H1 (cell line): ENCODE measurements at regions not wholly inside any gene's neighbourhood (a gene's known extent, or its start where the extent isn't known, plus 50 kb on each side); places are given as distances from the start of the nearest gene placed in this dataset.
A peak's percentile ranks its signal among the peaks of the same experiment; 100 is the strongest.

Experiments
- CTCF ChIA-PET: fragments of 300-600 bp; sonication (Branson Sonifier 250); formaldehyde crosslinking; loops from one replicate; lab custom pipeline; 2021; ENCODE audit not compliant: partially characterized antibody; lab: Charles Lee
- POLR2A ChIA-PET: fragments of 300-600 bp; sonication (Branson Sonifier 250); formaldehyde crosslinking; loops from one replicate; lab custom pipeline; 2021; ENCODE audit warnings: inconsistent platforms; ENCODE audit not compliant: partially characterized antibody; lab: Charles Lee
- DNase-seq, 2 experiments: peaks; one replicate each; pipeline versions ENCODE4 v3.0.0 to v3.0.0-alpha.2; 2010 to 2022; ENCODE audit warnings: low spot score in 2 of 2, low read depth in 1 of 2, mixed read lengths in 1 of 2
- FAIRE-seq: peaks from 2 replicates; lab custom pipeline; 2011; peaks lifted over from hg19 to GRCh38; lab: Jason Lieb, UNC
- H2AFZ ChIP-seq: 2 replicates; pipeline ENCODE4 v1.8.1; 2012; ENCODE audit warnings: low read length, inconsistent platforms
- H2AK5ac ChIP-seq: 2 replicates; pipeline ENCODE4 v1.6.1; 2013; ENCODE audit warnings: low read depth, low read length
- H2BK120ac ChIP-seq: replicated peaks from 2 replicates; pipeline ENCODE3; 2013; ENCODE audit warnings: low read depth, low read length, inconsistent platforms
- H2BK12ac ChIP-seq: 2 replicates; pipeline ENCODE4 v1.6.1; 2013; ENCODE audit warnings: low read depth, low read length
- H2BK15ac ChIP-seq: 2 replicates; pipeline ENCODE4 v1.6.1; 2013; ENCODE audit warnings: low read length
- H2BK20ac ChIP-seq: 2 replicates; pipeline ENCODE4 v1.6.1; 2013; ENCODE audit warnings: low read length
- H2BK5ac ChIP-seq: 2 replicates; pipeline ENCODE4 v1.6.1; 2013; ENCODE audit warnings: low read depth, low read length
- H3K14ac ChIP-seq: 2 replicates; pipeline ENCODE4 v1.6.1; 2013; ENCODE audit warnings: inconsistent platforms; ENCODE audit not compliant: insufficient read length
- H3K18ac ChIP-seq: 2 replicates; pipeline ENCODE4 v1.6.1; 2013; ENCODE audit warnings: low read length; ENCODE audit errors: extremely low read depth
- H3K23ac ChIP-seq: 2 replicates; pipeline ENCODE4 v1.6.1; 2013; ENCODE audit warnings: inconsistent platforms; ENCODE audit not compliant: insufficient read length
- H3K23me2 ChIP-seq: 2 replicates; pipeline ENCODE4 v1.6.1; 2013; ENCODE audit warnings: low read depth, low read length
- H3K27ac ChIP-seq: 2 replicates; pipeline ENCODE4 v1.6.1; 2011; ENCODE audit warnings: low read depth, low read length, inconsistent platforms
- H3K27me3 ChIP-seq, 4 experiments: replicated peaks in 1 of 4; 1 replicate in 1 of 4; 2 replicates in 3 of 4; pipeline versions ENCODE4 v1.6.1 to v1.8.1; 2011 to 2013; ENCODE audit warnings: low read length in 3 of 4, mild to moderate bottlenecking in 3 of 4, inconsistent platforms in 2 of 4, mixed read lengths in 2 of 4, moderate library complexity in 1 of 4; ENCODE audit not compliant: control insufficient read depth in 3 of 4, insufficient read depth in 3 of 4; ENCODE audit errors: extremely low read depth in 1 of 4
- H3K36me3 ChIP-seq, 4 experiments: 2 replicates each; pipeline versions ENCODE4 v1.6.1 to v1.8.1; 2011 to 2013; ENCODE audit warnings: mild to moderate bottlenecking in 4 of 4, low read length in 3 of 4, moderate library complexity in 2 of 4, control low read depth in 1 of 4, inconsistent platforms in 1 of 4; ENCODE audit not compliant: insufficient read depth in 4 of 4, control insufficient read depth in 2 of 4
- H3K4ac ChIP-seq: replicated peaks from 2 replicates; pipeline ENCODE3; 2013; ENCODE audit warnings: low read length, low read depth, mixed read lengths, inconsistent platforms; ENCODE audit not compliant: insufficient read length
- H3K4me1 ChIP-seq, 4 experiments: replicated peaks in 1 of 4; 1 replicate in 1 of 4; 2 replicates in 3 of 4; pipeline versions ENCODE4 v1.6.1 to v1.8.1; 2011 to 2013; ENCODE audit warnings: low read length in 3 of 4, inconsistent platforms in 2 of 4, mixed read lengths in 1 of 4; ENCODE audit not compliant: insufficient read depth in 4 of 4, control insufficient read depth in 3 of 4
- H3K4me2 ChIP-seq, 2 experiments: 2 replicates each; pipeline versions ENCODE4 v1.6.1 to v1.8.1; 2011 to 2013; ENCODE audit warnings: low read depth in 2 of 2, low read length in 2 of 2, control low read depth in 1 of 2, inconsistent platforms in 1 of 2, mild to moderate bottlenecking in 1 of 2; ENCODE audit not compliant: insufficient read depth in 1 of 2
- H3K4me3 ChIP-seq, 4 experiments: fragments of 200-600, 300-600 bp in 1 of 4; sonication (generic), shearing (Covaris generic), sonication (Bioruptor Twin) in 1 of 4; 2 replicates each; pipeline versions ENCODE4 v1.5.1 to v1.8.1; 2011 to 2016; ENCODE audit warnings: low read length in 4 of 4, low read depth in 3 of 4, control low read depth in 2 of 4, inconsistent platforms in 2 of 4, mild to moderate bottlenecking in 2 of 4, mixed read lengths in 1 of 4, moderate library complexity in 1 of 4; ENCODE audit not compliant: insufficient read depth in 2 of 4; ENCODE audit errors: extremely low read depth in 1 of 4
- H3K56ac ChIP-seq: replicated peaks from 2 replicates; pipeline ENCODE3; 2013; ENCODE audit warnings: low read depth, mild to moderate bottlenecking, mixed read lengths, low read length, inconsistent platforms; ENCODE audit not compliant: insufficient read length
- H3K79me1 ChIP-seq: 2 replicates; pipeline ENCODE4 v1.6.1; 2013; ENCODE audit warnings: low read depth, low read length, control low read depth
- H3K79me2 ChIP-seq, 2 experiments: 2 replicates each; pipeline versions ENCODE4 v1.6.1 to v1.8.1; 2012 to 2013; ENCODE audit warnings: low read length in 2 of 2, mild to moderate bottlenecking in 2 of 2, inconsistent platforms in 1 of 2; ENCODE audit not compliant: insufficient read depth in 2 of 2, control insufficient read depth in 1 of 2
- H3K9ac ChIP-seq, 4 experiments: replicated peaks in 1 of 4; 1 replicate in 1 of 4; 2 replicates in 3 of 4; pipeline versions ENCODE4 v1.6.1 to v1.8.1; 2011 to 2013; ENCODE audit warnings: low read depth in 3 of 4, low read length in 3 of 4, control low read depth in 2 of 4, mild to moderate bottlenecking in 2 of 4, moderate library complexity in 2 of 4, inconsistent platforms in 1 of 4; ENCODE audit errors: extremely low read depth in 1 of 4
- H3K9me3 ChIP-seq, 2 experiments: 2 replicates each; pipeline versions ENCODE4 v1.6.1 to v1.8.1; 2012 to 2013; ENCODE audit warnings: mild to moderate bottlenecking in 2 of 2, moderate library complexity in 2 of 2, control low read depth in 1 of 2, inconsistent platforms in 1 of 2, low read depth in 1 of 2, low read length in 1 of 2, mixed read lengths in 1 of 2; ENCODE audit not compliant: insufficient read depth in 2 of 2
- H4K20me1 ChIP-seq, 2 experiments: replicated peaks in 1 of 2; 2 replicates each; pipeline versions ENCODE3 to v1.8.1; 2011 to 2013; ENCODE audit warnings: inconsistent platforms in 2 of 2, low read length in 2 of 2, mild to moderate bottlenecking in 1 of 2; ENCODE audit not compliant: insufficient read depth in 2 of 2, control insufficient read depth in 1 of 2
- H4K5ac ChIP-seq: 2 replicates; pipeline ENCODE4 v1.6.1; 2013; ENCODE audit warnings: low read length, low read depth, mixed read lengths, inconsistent platforms; ENCODE audit not compliant: insufficient read length
- H4K8ac ChIP-seq: 2 replicates; pipeline ENCODE4 v1.8.0; 2013; ENCODE audit warnings: mild to moderate bottlenecking, moderate library complexity, low read length, inconsistent platforms; ENCODE audit not compliant: insufficient read depth; ENCODE audit errors: extremely low read depth
- H4K91ac ChIP-seq: replicated peaks from 2 replicates; pipeline ENCODE3; 2013; ENCODE audit warnings: low read length, mixed read lengths, inconsistent platforms; ENCODE audit not compliant: insufficient read length
- POLR2A ChIP-seq, 2 experiments: IDR thresholded peaks; 1 replicate in 1 of 2; 2 replicates in 1 of 2; pipeline ENCODE4 v1.6.1; 2011; ENCODE audit warnings: low read depth in 2 of 2, low read length in 2 of 2, mild to moderate bottlenecking in 2 of 2; ENCODE audit errors: control extremely low read depth in 1 of 2
- RAD21 ChIP-seq, 2 experiments: IDR thresholded peaks in 1 of 2; conservative IDR thresholded peaks in 1 of 2; 2 replicates each; pipeline ENCODE4 v1.6.1; 2011; ENCODE audit warnings: low read depth in 2 of 2, low read length in 2 of 2, improper control_type of control experiment in 1 of 2, inconsistent platforms in 1 of 2, mild to moderate bottlenecking in 1 of 2, moderate library complexity in 1 of 2
- WGBS, 2 experiments: shearing (Covaris generic) in 1 of 2; methylation state at CpG; one replicate each; pipeline versions ENCODE4 v1.1.6 to v1.1.7; 2013 to 2015; ENCODE audit warnings: low lambda C conversion rate in 2 of 2, mixed read lengths in 2 of 2, inconsistent platforms in 1 of 2, low coverage in 1 of 2, missing lambda C conversion rate in 1 of 2; ENCODE audit not compliant: insufficient replicate concordance in 2 of 2, insufficient coverage in 1 of 2, insufficient read length in 1 of 2; ENCODE audit errors: extremely low coverage in 1 of 2, missing lambda C conversion rate in 1 of 2; 5-methylcytosine and 5-hydroxymethylcytosine counted together
- TF ChIP-seq, protein P1 (sequence below), 3 experiments: IDR thresholded peaks; 1 replicate in 2 of 3; 2 replicates in 1 of 3; pipeline versions ENCODE4 v1.5.1 to v1.6.1; 2011; ENCODE audit warnings: low read length in 3 of 3, mild to moderate bottlenecking in 3 of 3, inconsistent platforms in 2 of 3, low read depth in 1 of 3, moderate library complexity in 1 of 3; ENCODE audit not compliant: insufficient read depth in 1 of 3; ENCODE audit errors: control extremely low read depth in 1 of 3

DNA sequence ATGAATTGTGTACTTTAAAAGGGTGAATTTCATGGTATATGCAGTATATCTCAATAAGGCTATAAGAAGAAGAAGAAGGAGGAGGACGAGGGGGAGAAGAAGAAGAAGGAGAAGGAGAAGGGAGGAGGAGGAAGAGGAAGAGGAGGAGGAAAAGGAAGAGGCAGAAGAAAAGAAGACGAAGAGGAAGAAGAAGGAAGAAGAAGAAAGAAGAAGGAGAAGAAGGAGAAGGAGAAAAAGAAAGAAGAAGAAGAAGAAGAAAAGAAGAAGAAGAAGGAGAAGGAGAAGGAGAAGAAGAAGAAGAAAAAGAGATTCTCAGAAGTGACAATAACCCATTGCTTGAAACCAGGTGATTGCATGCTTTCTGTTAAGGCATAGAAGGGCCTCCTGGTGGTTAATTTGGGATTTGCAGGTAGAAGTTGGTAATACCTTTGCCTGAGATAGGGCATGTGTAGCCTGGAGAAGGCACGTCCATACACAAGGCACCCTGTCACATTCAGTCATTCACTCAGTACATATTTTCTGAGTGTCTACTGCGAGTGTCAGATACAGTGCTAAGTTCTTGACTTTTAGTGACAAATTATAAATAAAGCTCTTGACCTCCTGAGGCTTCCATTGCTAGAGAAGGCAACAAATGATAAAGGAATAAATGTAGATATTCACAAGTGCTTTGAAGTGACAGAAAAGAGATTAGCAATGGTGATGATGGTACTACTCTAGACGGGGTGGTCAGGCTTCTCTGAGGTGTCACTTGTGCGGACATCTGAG, 231.3 kb downstream of the NPR3 start:
- WGBS, 2 experiments: 78% methylated on average over 6 of the region's 6 CpGs; no CpG with 5 or more reads in 1 of the 2 experiments
- Histone ChIP-seq H3K27ac (no peak overlapping the region), H2BK12ac (no peak overlapping the region), H3K4me1 (no peaks in the 10 kb centered on the region), H4K5ac (no peak overlapping the region), H3K4me2 (no peak overlapping the region), H4K8ac (no peak overlapping the region), H3K27me3 (no peaks in the 10 kb centered on the region), H3K9me3 (no peaks in the 10 kb centered on the region), H2BK5ac (no peak overlapping the region), H4K20me1 (no peaks in the 10 kb centered on the region), H3K36me3 (no peaks in the 10 kb centered on the region), H3K18ac (no peak overlapping the region), H3K4me3 (no peak overlapping the region), H2AFZ (no peak overlapping the region), H2BK15ac (no peak overlapping the region), H3K23me2 (no peaks in the 10 kb centered on the region), H3K9ac (no peak overlapping the region), H3K14ac (no peak overlapping the region), H4K91ac (no peak overlapping the region), H3K79me2 (no peaks in the 10 kb centered on the region), H3K79me1 (no peaks in the 10 kb centered on the region), H2BK120ac (no peak overlapping the region), H2BK20ac (no peak overlapping the region), H3K56ac (no peak overlapping the region), H2AK5ac (no peak overlapping the region), H3K4ac (no peak overlapping the region), H3K23ac (no peak overlapping the region)
- TF ChIP-seq POLR2A (IDR thresholded peaks at IDR 0.05; ENCODE audit: control extremely low read depth in 1 of 2, low read depth in 2 of 2, low read length in 2 of 2): no peak
- TF ChIP-seq, protein P1, sequence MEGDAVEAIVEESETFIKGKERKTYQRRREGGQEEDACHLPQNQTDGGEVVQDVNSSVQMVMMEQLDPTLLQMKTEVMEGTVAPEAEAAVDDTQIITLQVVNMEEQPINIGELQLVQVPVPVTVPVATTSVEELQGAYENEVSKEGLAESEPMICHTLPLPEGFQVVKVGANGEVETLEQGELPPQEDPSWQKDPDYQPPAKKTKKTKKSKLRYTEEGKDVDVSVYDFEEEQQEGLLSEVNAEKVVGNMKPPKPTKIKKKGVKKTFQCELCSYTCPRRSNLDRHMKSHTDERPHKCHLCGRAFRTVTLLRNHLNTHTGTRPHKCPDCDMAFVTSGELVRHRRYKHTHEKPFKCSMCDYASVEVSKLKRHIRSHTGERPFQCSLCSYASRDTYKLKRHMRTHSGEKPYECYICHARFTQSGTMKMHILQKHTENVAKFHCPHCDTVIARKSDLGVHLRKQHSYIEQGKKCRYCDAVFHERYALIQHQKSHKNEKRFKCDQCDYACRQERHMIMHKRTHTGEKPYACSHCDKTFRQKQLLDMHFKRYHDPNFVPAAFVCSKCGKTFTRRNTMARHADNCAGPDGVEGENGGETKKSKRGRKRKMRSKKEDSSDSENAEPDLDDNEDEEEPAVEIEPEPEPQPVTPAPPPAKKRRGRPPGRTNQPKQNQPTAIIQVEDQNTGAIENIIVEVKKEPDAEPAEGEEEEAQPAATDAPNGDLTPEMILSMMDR (IDR thresholded peaks at IDR 0.05; ENCODE audit: control extremely low read depth in 1 of 3, insufficient read depth in 1 of 3, low read depth in 1 of 3, low read length in 3 of 3): peak in 2 of 3 experiments; percentile 49 to 69; a peak in 2 of 4 replicates
- TF ChIP-seq RAD21 (IDR thresholded peaks at IDR 0.05 in 1 of 2, conservative IDR thresholded peaks at IDR 0.05 in 1 of 2; ENCODE audit: low read depth in 2 of 2, low read length in 2 of 2): peak; percentile 43 to 63
- peak; percentile 86 for FAIRE-seq
- ChIA-PET POLR2A (no interaction called here), CTCF (interaction anchor here (1.0 to 2.1 kb wide), 7 partner anchors 8 to 265 kb away, joined by 3 to 6 read pairs (median 4); no protein-coding TSS in a partner anchor)
- peak in 1 of 2 experiments; percentile 50 for DNase-seq
